Suprapubic skin (tissue), 4 donors: ENCODE measurements at regions not wholly inside any gene's neighbourhood (a gene's known extent, or its start where the extent isn't known, plus 50 kb on each side); places are given as distances from the start of the nearest gene placed in this dataset.

ENCODE experiments used
- DNase-seq, 2 donors: peaks; one replicate each; pipeline ENCODE4 v3.0.0-alpha.2; 2019; ENCODE audit warnings: low spot score in 2 of 2
- H3K27ac ChIP-seq: fragments of 200-600 bp; sonication (generic); one replicate; pipeline ENCODE4 v1.5.1; 2019
- H3K27me3 ChIP-seq: fragments of 200-600 bp; sonication (generic); one replicate; pipeline ENCODE4 v1.5.1; 2019
- H3K36me3 ChIP-seq: fragments of 200-600 bp; sonication (generic); one replicate; pipeline ENCODE4 v1.5.1; 2019
- H3K4me1 ChIP-seq: fragments of 200-600 bp; sonication (generic); one replicate; pipeline ENCODE4 v1.5.1; 2019
- H3K4me3 ChIP-seq: fragments of 200-600 bp; sonication (generic); one replicate; pipeline ENCODE4 v1.5.1; 2019; ENCODE audit warnings: mild to moderate bottlenecking
- H3K9me3 ChIP-seq: fragments of 200-600 bp; sonication (generic); one replicate; pipeline ENCODE4 v1.5.1; 2019
- EP300 ChIP-seq: sonication (generic); formaldehyde crosslinking; IDR thresholded peaks from one replicate; pipeline ENCODE4 v1.6.1; 2017; ENCODE audit warnings: antibody characterized with exemption
- POLR2A ChIP-seq, 2 donors: fragments of 450-650 bp; IDR thresholded peaks; one replicate each; pipeline ENCODE4 v1.6.1; 2017; ENCODE audit warnings: antibody characterized with exemption in 2 of 2, mild to moderate bottlenecking in 2 of 2, moderate library complexity in 2 of 2
- POLR2AphosphoS5 ChIP-seq, 3 donors: sonication (generic); formaldehyde crosslinking; IDR thresholded peaks; one replicate each; pipeline ENCODE4 v1.6.1; 2017; ENCODE audit warnings: antibody characterized with exemption in 3 of 3
- WGBS: methylation state at CpG from one replicate; pipeline ENCODE4 v1.1.5; 2018; 5-methylcytosine and 5-hydroxymethylcytosine counted together
- TF ChIP-seq, protein P1 (sequence below), 2 donors: fragments of 200-600 bp in 1 of 2; fragments of 450-650 bp in 1 of 2; sonication (generic) in 1 of 2; IDR thresholded peaks; one replicate each; pipeline ENCODE4 v1.5.1; 2016 to 2019; ENCODE audit warnings: antibody characterized with exemption in 2 of 2, mild to moderate bottlenecking in 1 of 2, moderate library complexity in 1 of 2

DNA sequence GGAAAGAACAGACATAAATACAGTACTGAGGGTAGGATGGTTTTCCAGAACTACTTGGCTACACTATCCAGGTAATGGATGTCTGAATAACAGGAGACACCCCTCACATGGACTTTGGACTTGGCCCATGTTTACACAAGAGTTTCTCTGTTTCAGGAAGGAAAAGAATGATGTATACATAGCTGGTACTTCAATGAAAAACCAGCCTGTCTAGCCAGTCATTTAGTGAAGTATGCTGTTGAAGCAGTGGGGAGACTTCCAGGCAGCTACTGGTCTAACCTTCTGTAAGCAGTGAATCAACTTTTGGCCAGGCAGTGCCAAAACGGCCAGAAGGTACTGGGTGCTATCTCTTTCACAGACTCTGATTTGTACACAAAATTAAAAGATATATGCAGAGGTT is 135.0 kb downstream of the MBL2 start:
- no peak for TF ChIP-seq POLR2AphosphoS5 (IDR thresholded peaks at IDR 0.05)
- TF ChIP-seq, protein P1, sequence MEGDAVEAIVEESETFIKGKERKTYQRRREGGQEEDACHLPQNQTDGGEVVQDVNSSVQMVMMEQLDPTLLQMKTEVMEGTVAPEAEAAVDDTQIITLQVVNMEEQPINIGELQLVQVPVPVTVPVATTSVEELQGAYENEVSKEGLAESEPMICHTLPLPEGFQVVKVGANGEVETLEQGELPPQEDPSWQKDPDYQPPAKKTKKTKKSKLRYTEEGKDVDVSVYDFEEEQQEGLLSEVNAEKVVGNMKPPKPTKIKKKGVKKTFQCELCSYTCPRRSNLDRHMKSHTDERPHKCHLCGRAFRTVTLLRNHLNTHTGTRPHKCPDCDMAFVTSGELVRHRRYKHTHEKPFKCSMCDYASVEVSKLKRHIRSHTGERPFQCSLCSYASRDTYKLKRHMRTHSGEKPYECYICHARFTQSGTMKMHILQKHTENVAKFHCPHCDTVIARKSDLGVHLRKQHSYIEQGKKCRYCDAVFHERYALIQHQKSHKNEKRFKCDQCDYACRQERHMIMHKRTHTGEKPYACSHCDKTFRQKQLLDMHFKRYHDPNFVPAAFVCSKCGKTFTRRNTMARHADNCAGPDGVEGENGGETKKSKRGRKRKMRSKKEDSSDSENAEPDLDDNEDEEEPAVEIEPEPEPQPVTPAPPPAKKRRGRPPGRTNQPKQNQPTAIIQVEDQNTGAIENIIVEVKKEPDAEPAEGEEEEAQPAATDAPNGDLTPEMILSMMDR (IDR thresholded peaks at IDR 0.05) = no peak
- no peak for TF ChIP-seq POLR2A (IDR thresholded peaks at IDR 0.05)
- no peak for TF ChIP-seq EP300
- Histone ChIP-seq H3K27ac (no peak overlapping the region), H3K4me3 (no peak overlapping the region), H3K9me3 (no peaks in the 10 kb centered on the region), H3K36me3 (no peaks in the 10 kb centered on the region), H3K4me1 (no peaks in the 10 kb centered on the region), H3K27me3 (no peaks in the 10 kb centered on the region)
- DNase-seq = no peak
- 70% methylated on average over 1 of the region's 1 CpG for WGBS

DNA sequence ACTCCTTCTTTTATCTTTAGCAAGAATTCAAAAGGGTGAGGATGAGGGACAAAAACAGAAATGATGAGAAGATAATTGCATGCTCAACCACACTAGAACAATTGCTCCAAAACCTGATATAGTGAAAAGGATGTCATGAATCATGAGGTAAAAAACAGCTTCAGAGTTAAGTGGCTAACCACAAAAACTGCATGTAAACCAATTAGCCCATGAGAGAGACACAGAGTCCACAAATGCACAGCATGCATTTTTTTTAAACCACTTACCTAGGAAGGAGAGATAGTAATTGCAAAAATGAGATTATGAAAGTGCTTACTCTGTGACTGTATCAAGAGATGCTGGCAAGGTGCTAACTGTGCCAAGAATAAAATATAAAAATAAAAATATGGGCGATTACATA is 132.9 kb downstream of the MBL2 start:
- Histone ChIP-seq H3K4me1 (no peaks in the 10 kb centered on the region), H3K9me3 (no peaks in the 10 kb centered on the region), H3K4me3 (no peak overlapping the region), H3K36me3 (no peaks in the 10 kb centered on the region), H3K27me3 (no peaks in the 10 kb centered on the region), H3K27ac (no peak overlapping the region)
- DNase-seq = no peak
- 0% methylated on average over 1 of the region's 1 CpG for WGBS
- TF ChIP-seq EP300 (no peak), POLR2AphosphoS5 (IDR thresholded peaks at IDR 0.05) (no peak), POLR2A (IDR thresholded peaks at IDR 0.05) (no peak)
- TF ChIP-seq, protein P1 (IDR thresholded peaks at IDR 0.05) = no peak

DNA sequence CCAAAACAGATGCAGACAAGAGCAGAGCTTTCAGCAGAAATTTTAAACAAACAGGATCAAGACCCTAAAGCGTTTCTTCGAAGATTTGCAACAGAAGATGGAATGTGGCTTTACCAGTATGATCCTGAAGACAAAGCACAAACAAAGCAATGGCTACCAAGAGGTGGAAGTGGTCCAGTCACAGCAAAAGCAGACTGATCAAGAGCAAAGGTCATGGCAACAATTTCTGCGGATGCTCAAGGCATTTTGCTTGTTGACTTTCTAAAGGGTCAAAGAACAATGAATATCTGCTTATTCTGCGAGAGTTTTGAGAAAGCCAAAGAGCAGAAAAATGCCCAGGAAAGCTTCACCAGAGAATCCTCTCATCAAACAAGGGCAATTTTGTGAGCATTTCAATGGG is 130.4 kb downstream of the MBL2 start:
- no peak for DNase-seq
- no peaks in the 10 kb centered on the region for H3K36me3 ChIP-seq
- no peak overlapping the region for H3K27ac ChIP-seq
- no peak overlapping the region for H3K4me3 ChIP-seq
- TF ChIP-seq, protein P1 (IDR thresholded peaks at IDR 0.05) = no peak
- no peak for TF ChIP-seq POLR2A (IDR thresholded peaks at IDR 0.05)
- no peak for TF ChIP-seq EP300
- no peak for TF ChIP-seq POLR2AphosphoS5 (IDR thresholded peaks at IDR 0.05)
- no peaks in the 10 kb centered on the region for H3K4me1 ChIP-seq
- no peaks in the 10 kb centered on the region for H3K9me3 ChIP-seq
- WGBS = 59% methylated on average over 4 of the region's 4 CpGs
- no peaks in the 10 kb centered on the region for H3K27me3 ChIP-seq

DNA sequence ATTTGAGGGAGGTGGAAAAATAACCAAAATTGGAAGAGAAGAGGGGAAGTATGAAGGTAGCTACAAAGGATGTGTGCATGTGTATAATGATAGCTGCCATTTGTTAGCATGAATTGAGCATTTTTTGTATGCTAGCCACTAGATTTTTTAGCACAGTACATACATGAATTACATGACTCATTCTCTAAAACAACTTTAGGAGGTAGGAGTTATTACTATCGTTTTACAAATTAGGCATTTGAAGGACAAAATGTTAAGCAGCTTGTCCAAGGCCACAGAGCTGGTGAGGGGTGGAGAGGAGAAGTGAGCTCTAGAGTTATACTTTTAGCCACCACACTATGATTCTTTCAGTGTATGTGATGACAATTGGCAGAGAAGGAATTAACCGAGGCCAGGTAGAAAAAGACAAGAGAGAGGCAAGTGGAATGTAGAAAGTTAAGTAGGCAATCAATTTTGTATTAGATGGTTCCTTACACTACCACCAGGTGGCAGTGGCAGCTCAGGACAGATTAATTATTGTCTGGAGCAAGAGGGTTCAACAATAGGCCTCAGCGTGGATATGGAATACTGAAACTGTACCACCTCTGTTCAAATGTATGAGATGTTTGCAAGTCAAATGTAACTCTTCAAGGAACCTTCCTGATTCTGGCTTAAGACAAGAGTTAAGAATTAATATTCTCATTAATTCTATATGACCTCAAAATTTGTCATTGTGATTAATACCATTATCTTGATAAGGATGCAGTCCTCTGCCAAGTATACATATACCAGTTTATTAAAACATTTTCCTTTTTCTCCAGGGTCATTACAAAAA is 128.0 kb downstream of the MBL2 start:
- no peaks in the 10 kb centered on the region for H3K36me3 ChIP-seq
- H3K27me3 ChIP-seq = no peaks in the 10 kb centered on the region
- H3K9me3 ChIP-seq = no peaks in the 10 kb centered on the region
- WGBS = 52% methylated on average over 2 of the region's 3 CpGs
- no peak overlapping the region for H3K27ac ChIP-seq
- H3K4me1 ChIP-seq = no peaks in the 10 kb centered on the region
- no peak for TF ChIP-seq POLR2A (IDR thresholded peaks at IDR 0.05)
- TF ChIP-seq, protein P1 (IDR thresholded peaks at IDR 0.05) = peak in 1 of 2 donors; percentile 53
- no peak for DNase-seq
- no peak overlapping the region for H3K4me3 ChIP-seq

DNA sequence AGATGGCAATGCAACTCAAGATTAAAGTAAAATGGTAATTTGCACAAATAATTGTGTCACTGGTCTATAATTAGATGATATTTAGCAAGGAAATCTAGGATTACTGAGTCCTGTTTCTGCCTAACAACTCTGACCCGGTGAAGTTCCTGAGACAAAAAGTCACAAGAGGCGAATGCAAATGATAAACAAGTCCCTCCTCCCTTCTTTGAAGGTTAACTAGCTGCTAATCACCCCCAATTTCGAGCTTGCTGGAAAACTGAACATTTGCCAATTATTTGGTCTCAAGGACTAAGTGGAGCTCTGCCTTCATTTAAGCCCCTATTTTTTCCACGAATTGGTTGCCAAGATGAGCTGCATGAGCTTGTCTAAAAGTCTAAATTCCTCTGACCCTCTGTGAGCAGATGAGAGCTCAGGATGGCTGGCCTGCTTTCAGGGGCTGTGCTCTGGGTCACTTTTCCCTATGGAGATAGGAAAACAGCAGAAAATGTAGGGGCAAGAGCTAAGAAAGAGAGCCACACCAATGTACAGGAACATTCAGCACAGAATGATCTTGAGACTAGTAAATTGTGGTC is 127.3 kb downstream of the MBL2 start:
- Histone ChIP-seq H3K4me3 (no peak overlapping the region), H3K27me3 (no peaks in the 10 kb centered on the region), H3K4me1 (no peaks in the 10 kb centered on the region), H3K36me3 (no peaks in the 10 kb centered on the region), H3K27ac (no peak overlapping the region), H3K9me3 (no peaks in the 10 kb centered on the region)
- no peak for DNase-seq
- 81% methylated on average over 4 of the region's 4 CpGs for WGBS
- TF ChIP-seq POLR2AphosphoS5 (IDR thresholded peaks at IDR 0.05) (no peak), POLR2A (IDR thresholded peaks at IDR 0.05) (no peak)
- TF ChIP-seq, protein P1 (IDR thresholded peaks at IDR 0.05) = no peak
